Lung (tissue), 11 donors: ENCODE measurements at regions not wholly inside any gene's neighbourhood (a gene's known extent, or its start where the extent isn't known, plus 50 kb on each side); places are given as distances from the start of the nearest gene placed in this dataset.

Experiments used
- ATAC-seq: fragments of 200-7000 bp; cut with Tn5 transposase; one replicate; pipeline ENCODE4 v1.9.1; 2020; ENCODE audit warnings: moderate number of reproducible peaks; ENCODE audit not compliant: insufficient read depth, low FRiP score
- DNase-seq, 3 donors: peaks; one replicate each; pipeline ENCODE4 v3.0.0-alpha.2; 2013 to 2017
- H3K27ac ChIP-seq, 2 donors: one replicate each; pipeline ENCODE4 v1.5.1; 2013; ENCODE audit warnings: mild to moderate bottlenecking in 2 of 2, moderate library complexity in 2 of 2, control low read depth in 1 of 2, inconsistent platforms in 1 of 2, low read depth in 1 of 2, low read length in 1 of 2
- H3K27me3 ChIP-seq, 3 donors: one replicate each; pipeline ENCODE4 v1.5.1; 2013; ENCODE audit warnings: low read length in 2 of 3; ENCODE audit not compliant: control insufficient read depth in 3 of 3, insufficient read depth in 3 of 3
- H3K36me3 ChIP-seq, 4 donors: one replicate each; pipeline ENCODE4 v1.5.1; 2013; ENCODE audit warnings: low read length in 4 of 4, mild to moderate bottlenecking in 1 of 4, moderate library complexity in 1 of 4; ENCODE audit not compliant: control insufficient read depth in 4 of 4, insufficient read depth in 4 of 4
- H3K4me1 ChIP-seq, 5 donors: one replicate each; pipeline ENCODE4 v1.5.1; 2013; ENCODE audit warnings: low read length in 5 of 5, mild to moderate bottlenecking in 2 of 5, moderate library complexity in 1 of 5; ENCODE audit not compliant: control insufficient read depth in 5 of 5, insufficient read depth in 5 of 5
- H3K4me3 ChIP-seq: one replicate; pipeline ENCODE4 v1.5.1; 2013; ENCODE audit warnings: mild to moderate bottlenecking, control low read depth, moderate library complexity
- H3K9ac ChIP-seq, 2 donors: one replicate each; pipeline ENCODE4 v1.5.1; 2013; ENCODE audit warnings: low read length in 2 of 2, control low read depth in 1 of 2; ENCODE audit not compliant: insufficient read depth in 1 of 2
- H3K9me3 ChIP-seq, 4 donors: one replicate each; pipeline ENCODE4 v1.5.1; 2013; ENCODE audit warnings: low read length in 3 of 4, mild to moderate bottlenecking in 1 of 4, moderate library complexity in 1 of 4; ENCODE audit not compliant: control insufficient read depth in 4 of 4, insufficient read depth in 3 of 4
- CTCF ChIP-seq: IDR thresholded peaks from 2 replicates; pipeline ENCODE4 v1.5.1; 2012; ENCODE audit warnings: mild to moderate bottlenecking; ENCODE audit errors: control extremely low read depth, extremely low read depth
- WGBS, 2 donors: extraction: QIAGEN DNeasy Blood & Tissue Kit; methylation state at CpG; one replicate each; pipeline ENCODE4 v1.1.7; 2013; 5-methylcytosine and 5-hydroxymethylcytosine counted together
- donor health status: control.
- donor health status: control.
- donor health status: Bipolar disorder and iron deficiency.
- donor health status: healthy.
- donor health status: DM: yes; HTN: yes; CAD: no.

GRCh38 chr20:50433001-50433761 lies 77.0 kb upstream of the PTPN1 start:
- H3K27ac ChIP-seq: no peak overlapping the region

DNA sequence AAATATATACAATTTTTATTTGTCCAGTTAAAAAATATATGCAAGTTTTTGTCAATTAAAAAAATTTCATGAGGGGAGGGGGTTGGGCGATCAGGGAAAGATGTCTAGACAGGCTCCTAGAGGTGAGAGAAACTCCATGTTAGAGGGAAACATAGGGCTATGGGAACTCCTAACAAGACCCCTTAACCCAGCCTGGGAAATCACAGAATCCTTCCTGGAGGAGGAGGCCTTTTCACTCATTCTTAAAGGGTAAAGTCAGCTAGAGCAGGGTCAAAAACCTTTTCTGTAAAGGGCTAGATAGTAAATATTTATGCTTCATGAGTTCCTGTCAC lies 75.9 kb upstream of the PTPN1 start:
- peaks cover 0 to 35% (median 11%) of the 10 kb centered on the region in 5 donors for H3K4me1 ChIP-seq
- DNase-seq: no peak
- H3K9ac ChIP-seq: no peak overlapping the region
- no peak for TF ChIP-seq CTCF
- H3K4me3 ChIP-seq: no peak overlapping the region
- H3K27ac ChIP-seq: no peak overlapping the region
- no peak for ATAC-seq
- 97% methylated on average over 1 of the region's 1 CpG for WGBS, 2 donors
- no peaks in the 10 kb centered on the region for H3K9me3 ChIP-seq
- H3K36me3 ChIP-seq: no peaks in the 10 kb centered on the region
- no peaks in the 10 kb centered on the region for H3K27me3 ChIP-seq

More at GRCh38 chr20:50433001-50433761, 77.0 kb upstream of the PTPN1 start:
- Histone ChIP-seq H3K9ac (peak overlapping the region in 1 of 2 donors; percentile 52), H3K4me1 (peaks cover 0 to 32% (median 11%) of the 10 kb centered on the region in 5 donors), H3K4me3 (no peak overlapping the region), H3K36me3 (no peaks in the 10 kb centered on the region), H3K27me3 (no peaks in the 10 kb centered on the region), H3K9me3 (no peaks in the 10 kb centered on the region)
- ATAC-seq (no peak), DNase-seq (peak in 2 of 3 donors; percentile 83 to 84)
- TF ChIP-seq CTCF: no peak
- WGBS, 2 donors: 95 to 99% methylated on average over 4 of the region's 4 CpGs

GRCh38 chr20:50434653-50435396 lies 75.4 kb upstream of the PTPN1 start:
- DNase-seq (no peak), ATAC-seq (no peak)
- H3K36me3 ChIP-seq: no peaks in the 10 kb centered on the region
- no peaks in the 10 kb centered on the region for H3K9me3 ChIP-seq
- H3K27ac ChIP-seq: no peak overlapping the region
- H3K4me3 ChIP-seq: no peak overlapping the region
- 34 to 40% methylated on average over 6 of the region's 6 CpGs for WGBS, 2 donors
- no peaks in the 10 kb centered on the region for H3K27me3 ChIP-seq
- no peak overlapping the region for H3K9ac ChIP-seq
- peaks cover 0 to 35% (median 12%) of the 10 kb centered on the region in 5 donors for H3K4me1 ChIP-seq
- no peak for TF ChIP-seq CTCF
